Type B pancreatic cell (in vitro differentiated cells): ENCODE measurements at regions not wholly inside any gene's neighbourhood (a gene's known extent, or its start where the extent isn't known, plus 50 kb on each side); places are given as distances from the start of the nearest gene placed in this dataset.

ENCODE experiments used
- DNase-seq: peaks from one replicate; pipeline ENCODE4 v3.0.0; 2021; ENCODE audit warnings: mixed read lengths; ENCODE audit not compliant: unreplicated experiment; ENCODE audit errors: extremely low spot score
- H3K27ac Mint-ChIP-seq: 2 replicates; pipeline ENCODE4 v1.8.0; 2021; ENCODE audit warnings: mild to moderate bottlenecking, mixed read lengths
- H3K27me3 Mint-ChIP-seq: 2 replicates; pipeline ENCODE4 v1.8.0; 2021; ENCODE audit warnings: mixed read lengths
- H3K36me3 Mint-ChIP-seq: 2 replicates; pipeline ENCODE4 v1.8.0; 2021; ENCODE audit warnings: mixed read lengths
- H3K4me1 Mint-ChIP-seq: one replicate; pipeline ENCODE4 v1.8.0; 2021; ENCODE audit warnings: mixed read lengths; ENCODE audit not compliant: unreplicated experiment
- H3K4me3 Mint-ChIP-seq: 2 replicates; pipeline ENCODE4 v1.8.0; 2021; ENCODE audit warnings: mild to moderate bottlenecking, mixed read lengths
- H3K9me3 Mint-ChIP-seq: 2 replicates; pipeline ENCODE4 v1.8.0; 2021; ENCODE audit warnings: mixed read lengths
- CTCF ChIP-seq: fragments of 200-600 bp; sonication (generic); conservative IDR thresholded peaks from 2 replicates; pipeline ENCODE4 v1.5.0; 2021; ENCODE audit warnings: antibody characterized with exemption, mild to moderate bottlenecking

GRCh38 chr21:15568516-15568915 is 161.3 kb upstream of the USP25 start:
- DNase-seq = no peak
- no peak overlapping the region for H3K27ac Mint-ChIP-seq
- H3K36me3 Mint-ChIP-seq = no peaks in the 10 kb centered on the region
- H3K27me3 Mint-ChIP-seq = no peaks in the 10 kb centered on the region
- H3K4me1 Mint-ChIP-seq = peaks cover 15% of the 10 kb centered on the region
- no peak for TF ChIP-seq CTCF
- no peak overlapping the region for H3K4me3 Mint-ChIP-seq
- peaks cover 5% of the 10 kb centered on the region for H3K9me3 Mint-ChIP-seq

- no peak for TF ChIP-seq CTCF
- H3K36me3 Mint-ChIP-seq = no peaks in the 10 kb centered on the region
- no peak overlapping the region for H3K4me3 Mint-ChIP-seq
- H3K27ac Mint-ChIP-seq = peak overlapping the region; percentile 16
- DNase-seq = no peak
- no peaks in the 10 kb centered on the region for H3K9me3 Mint-ChIP-seq
- no peaks in the 10 kb centered on the region for H3K27me3 Mint-ChIP-seq
- no peaks in the 10 kb centered on the region for H3K4me1 Mint-ChIP-seq
Observed at GRCh38 chr21:15586752-15587427, 142.9 kb upstream of the USP25 start.

GRCh38 chr21:15592271-15592860 is 137.4 kb upstream of the USP25 start:
- H3K9me3 Mint-ChIP-seq = no peaks in the 10 kb centered on the region
- no peaks in the 10 kb centered on the region for H3K36me3 Mint-ChIP-seq
- peak; percentile 92 for TF ChIP-seq CTCF
- H3K27ac Mint-ChIP-seq = no peak overlapping the region
- H3K27me3 Mint-ChIP-seq = no peaks in the 10 kb centered on the region
- peaks cover 5% of the 10 kb centered on the region for H3K4me1 Mint-ChIP-seq
- H3K4me3 Mint-ChIP-seq = no peak overlapping the region
- no peak for DNase-seq

GRCh38 chr21:15592957-15593356 is 136.8 kb upstream of the USP25 start:
- Mint-ChIP-seq H3K4me1 (peaks cover 5% of the 10 kb centered on the region), H3K9me3 (no peaks in the 10 kb centered on the region), H3K27me3 (no peaks in the 10 kb centered on the region), H3K36me3 (no peaks in the 10 kb centered on the region), H3K4me3 (no peak overlapping the region), H3K27ac (no peak overlapping the region)
- TF ChIP-seq CTCF = no peak
- DNase-seq = no peak

GRCh38 chr21:15601390-15601789 is 128.4 kb upstream of the USP25 start:
- Mint-ChIP-seq H3K4me1 (peaks cover 16% of the 10 kb centered on the region), H3K27me3 (no peaks in the 10 kb centered on the region), H3K9me3 (no peaks in the 10 kb centered on the region), H3K36me3 (no peaks in the 10 kb centered on the region), H3K4me3 (no peak overlapping the region), H3K27ac (no peak overlapping the region)
- no peak for TF ChIP-seq CTCF
- DNase-seq = no peak
